RKO (cell line): ENCODE measurements at regions not wholly inside any gene's neighbourhood (a gene's known extent, or its start where the extent isn't known, plus 50 kb on each side); places are given as distances from the start of the nearest gene placed in this dataset.
"Not testable (repeated sequence)": the region's sequence is repeated elsewhere in the genome, so short reads cannot be mapped to it uniquely, and the experiment has no call there.

Source experiments
- DNase-seq: peaks from one replicate; pipeline ENCODE4 v3.0.0-alpha.2; 2016; ENCODE audit warnings: low spot score

GRCh38 chr11:86166287-86166686, 78.3 kb upstream of the EED start:
- DNase-seq: not testable (repeated sequence)

DNA sequence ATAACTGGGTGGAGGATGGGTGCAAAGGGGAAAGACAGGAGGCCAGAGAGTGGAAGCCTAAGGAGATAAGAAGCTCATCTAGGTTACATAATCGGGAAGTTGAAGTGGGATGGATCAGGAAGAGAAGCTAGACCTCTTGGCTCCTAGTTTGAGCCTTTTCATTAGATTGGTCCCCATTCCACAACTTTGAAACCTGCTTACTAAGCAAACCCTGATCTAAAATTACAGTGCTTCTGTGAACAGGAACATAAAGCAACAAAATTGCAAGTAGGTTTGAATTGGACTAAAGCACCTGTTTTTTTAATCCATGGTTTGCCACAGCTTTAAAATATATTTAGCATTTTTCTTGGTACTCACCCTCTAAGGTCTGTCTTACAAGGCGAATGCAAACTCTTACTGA, 80.4 kb upstream of the EED start:
- no peak for DNase-seq

GRCh38 chr11:86163221-86163876, 81.2 kb upstream of the EED start:
- DNase-seq: not testable (repeated sequence)

DNA sequence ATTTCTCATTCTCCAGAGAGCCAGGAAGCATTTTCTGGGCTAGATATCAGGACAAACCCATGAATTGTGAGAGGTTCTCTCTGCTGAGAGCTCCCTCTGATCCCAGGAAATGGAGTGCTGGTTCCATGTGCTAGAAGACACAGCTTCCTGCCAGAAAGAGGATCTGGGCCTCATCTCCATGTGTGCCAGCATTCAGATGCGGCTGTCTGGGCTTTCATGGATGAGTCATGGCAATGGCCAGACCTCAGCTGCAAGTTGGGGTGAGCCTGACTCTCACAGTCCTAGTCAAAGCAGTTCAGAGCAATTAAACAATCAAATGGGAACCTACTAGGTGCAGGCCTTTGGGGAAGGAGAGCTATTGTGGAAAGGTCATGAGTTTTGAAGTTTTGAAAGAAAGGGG, 82.3 kb upstream of the EED start:
- peak; percentile 34 for DNase-seq

DNA sequence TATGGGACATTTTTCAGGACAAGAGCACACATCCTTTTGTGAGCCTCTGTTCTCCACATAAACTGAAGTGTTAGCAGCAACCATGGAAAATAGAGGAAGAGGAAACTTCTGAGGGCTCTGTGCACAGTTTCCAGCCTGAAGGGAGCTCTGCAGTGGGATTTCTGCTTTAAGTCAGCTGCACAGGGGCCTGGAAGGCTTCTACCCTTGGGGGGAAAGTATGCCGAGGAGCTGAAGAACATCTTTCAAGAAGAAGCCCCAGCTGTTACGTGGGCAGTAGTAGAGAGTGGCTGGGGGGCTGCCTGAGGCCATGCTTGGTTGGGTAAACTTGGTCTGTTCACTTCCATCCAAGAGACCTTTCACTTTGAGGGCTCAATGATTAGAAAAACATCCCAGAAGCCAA, 82.7 kb upstream of the EED start:
- DNase-seq: no peak

GRCh38 chr11:86161336-86161735, 83.2 kb upstream of the EED start:
- DNase-seq: no peak

GRCh38 chr11:86160541-86161149, 83.9 kb upstream of the EED start:
- DNase-seq: no peak

DNA sequence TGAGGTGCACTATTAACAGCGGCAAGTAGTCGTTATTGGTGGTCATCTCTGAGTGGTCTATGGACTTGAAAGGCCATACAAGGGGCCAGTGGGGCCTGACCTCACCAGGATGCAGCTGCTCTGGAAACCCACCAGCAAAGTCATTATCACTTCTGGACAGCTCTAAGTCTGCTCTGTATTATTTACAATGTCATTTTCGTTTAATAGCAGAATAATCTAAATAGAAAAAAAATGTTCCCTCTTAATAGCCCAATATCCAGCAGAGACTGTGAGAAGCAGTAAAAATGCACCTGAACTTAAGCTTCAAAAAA, 85.0 kb upstream of the EED start:
- no peak for DNase-seq

DNA sequence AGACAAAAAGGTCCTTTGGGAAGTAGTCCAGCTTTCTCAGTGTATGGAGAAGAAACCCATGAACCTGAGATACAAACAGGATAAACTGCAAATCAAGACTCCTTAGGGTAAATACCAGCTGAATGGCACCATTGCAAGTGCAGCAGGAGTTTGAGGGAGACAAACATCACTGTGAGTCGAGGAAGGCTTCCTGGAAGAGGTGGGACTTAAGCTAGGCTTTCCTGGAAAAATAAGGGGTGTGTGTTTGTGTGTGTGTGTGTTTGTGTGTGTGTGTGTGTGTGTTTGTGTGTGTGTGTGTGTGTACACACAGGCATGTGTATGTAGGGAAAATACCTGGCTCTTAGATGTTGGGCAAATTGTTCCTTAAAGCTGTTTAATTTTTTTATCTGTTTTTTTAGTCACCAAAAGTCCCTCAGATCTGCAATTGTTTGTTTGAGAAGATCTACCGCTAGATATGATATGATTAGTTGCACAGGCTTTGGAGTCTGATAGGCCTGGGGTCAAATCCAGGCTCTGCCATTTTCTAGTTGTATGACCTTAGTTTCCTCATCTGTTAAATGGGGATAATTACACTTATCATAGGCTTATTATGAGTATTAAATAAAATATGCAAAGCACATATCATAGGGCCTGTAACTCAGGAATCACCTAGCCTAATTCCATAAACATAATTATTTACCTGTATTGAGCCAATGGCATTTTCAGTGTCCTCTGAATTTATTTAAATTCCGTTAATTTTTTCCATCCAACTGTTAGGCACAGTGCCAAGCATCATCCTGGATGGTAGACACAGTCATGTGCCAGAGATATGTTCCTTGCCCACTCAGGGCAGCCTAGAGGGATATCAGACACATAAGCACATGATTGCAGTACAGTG, 85.6 kb upstream of the EED start:
- DNase-seq: no peak

GRCh38 chr11:86157797-86158378, 86.7 kb upstream of the EED start:
- no peak for DNase-seq

DNA sequence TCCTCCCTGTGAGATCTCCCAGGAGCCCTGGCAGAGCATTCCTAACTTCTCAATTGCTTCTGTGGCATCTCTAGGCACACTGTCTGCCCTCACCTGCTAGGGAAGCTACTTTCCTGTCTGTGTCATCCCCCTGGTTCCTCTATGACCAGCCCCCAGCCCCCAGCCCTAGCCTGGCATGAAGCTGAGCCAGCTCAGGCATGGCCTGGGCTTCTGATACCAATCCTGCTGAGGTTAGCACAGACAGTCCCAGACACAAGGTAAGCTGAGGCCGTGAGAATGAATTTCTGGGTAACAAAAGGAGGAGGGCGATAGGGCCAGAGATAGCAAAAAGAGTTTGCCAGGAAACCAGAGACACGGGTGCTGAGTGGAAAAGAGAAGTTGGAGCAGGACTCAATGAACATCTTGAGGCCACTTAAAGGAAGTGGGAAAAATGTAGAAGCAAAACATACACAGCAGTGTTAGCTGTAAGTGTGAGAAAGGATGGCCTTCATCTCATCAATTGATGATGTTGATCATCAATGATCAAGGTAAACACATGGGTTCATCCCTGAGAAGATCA, 87.6 kb upstream of the PICALM start:
- DNase-seq: no peak

GRCh38 chr11:86155200-86155844, 86.4 kb upstream of the PICALM start:
- DNase-seq: no peak

DNA sequence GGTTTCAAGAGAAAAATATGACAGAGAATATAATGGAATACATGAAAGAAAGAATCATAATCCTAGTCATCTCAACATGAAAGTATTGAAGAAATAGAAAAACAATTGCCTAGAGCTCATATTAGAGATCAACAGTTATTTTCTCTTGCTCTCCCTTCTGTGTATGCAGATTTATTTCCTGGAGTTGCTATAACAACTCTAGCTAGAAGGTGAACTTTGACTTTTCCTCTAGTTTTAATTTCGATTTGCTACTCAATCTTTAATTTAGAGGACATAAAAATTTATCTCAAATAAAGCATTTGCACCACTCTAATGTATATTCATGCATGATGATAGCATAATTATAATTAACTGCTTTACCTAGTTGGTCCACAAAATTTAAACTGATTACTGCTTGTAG, 84.6 kb upstream of the PICALM start:
- DNase-seq: no peak

GRCh38 chr11:86152901-86153300, 84.0 kb upstream of the PICALM start:
- no peak for DNase-seq

DNA sequence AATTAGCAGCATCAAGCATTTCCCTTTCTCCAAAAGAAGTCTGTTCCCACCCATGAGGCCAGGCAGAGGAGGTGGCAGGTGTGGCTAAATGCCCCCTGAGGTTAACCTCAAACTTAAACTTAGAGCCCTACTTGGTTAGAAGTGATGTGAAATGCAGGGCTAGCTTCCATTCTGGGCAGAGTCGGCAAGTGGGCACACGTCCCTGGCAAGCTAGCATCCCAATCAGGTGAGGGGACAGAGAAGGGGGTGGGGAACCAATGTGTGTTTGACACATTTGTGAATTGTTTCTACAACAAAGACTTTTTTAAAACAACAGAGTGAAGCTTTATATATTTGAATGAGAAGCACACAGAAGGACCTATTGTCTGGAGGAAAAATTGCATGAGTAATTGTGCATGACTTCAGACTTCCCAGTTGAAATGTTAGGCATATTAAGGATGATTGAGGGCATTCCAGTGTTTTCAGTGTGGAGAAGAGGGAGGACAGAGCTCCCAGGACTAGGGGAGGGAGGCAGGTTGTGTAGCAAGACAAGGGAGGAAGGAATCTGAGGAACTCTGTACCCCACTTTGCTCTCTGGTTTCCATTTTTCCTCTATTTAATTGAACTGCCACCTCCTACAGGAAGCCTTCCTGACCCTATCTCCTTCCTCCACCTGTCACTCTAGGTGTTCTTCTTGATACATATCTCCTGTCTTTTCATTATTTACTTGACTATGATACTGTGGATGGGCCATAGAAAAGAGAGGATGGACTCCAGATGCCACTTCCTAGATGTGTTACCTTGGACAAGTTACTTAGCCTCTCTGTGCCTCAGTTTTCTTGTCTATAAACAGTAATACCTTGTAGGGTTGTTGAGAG, 83.3 kb upstream of the PICALM start:
- no peak for DNase-seq

DNA sequence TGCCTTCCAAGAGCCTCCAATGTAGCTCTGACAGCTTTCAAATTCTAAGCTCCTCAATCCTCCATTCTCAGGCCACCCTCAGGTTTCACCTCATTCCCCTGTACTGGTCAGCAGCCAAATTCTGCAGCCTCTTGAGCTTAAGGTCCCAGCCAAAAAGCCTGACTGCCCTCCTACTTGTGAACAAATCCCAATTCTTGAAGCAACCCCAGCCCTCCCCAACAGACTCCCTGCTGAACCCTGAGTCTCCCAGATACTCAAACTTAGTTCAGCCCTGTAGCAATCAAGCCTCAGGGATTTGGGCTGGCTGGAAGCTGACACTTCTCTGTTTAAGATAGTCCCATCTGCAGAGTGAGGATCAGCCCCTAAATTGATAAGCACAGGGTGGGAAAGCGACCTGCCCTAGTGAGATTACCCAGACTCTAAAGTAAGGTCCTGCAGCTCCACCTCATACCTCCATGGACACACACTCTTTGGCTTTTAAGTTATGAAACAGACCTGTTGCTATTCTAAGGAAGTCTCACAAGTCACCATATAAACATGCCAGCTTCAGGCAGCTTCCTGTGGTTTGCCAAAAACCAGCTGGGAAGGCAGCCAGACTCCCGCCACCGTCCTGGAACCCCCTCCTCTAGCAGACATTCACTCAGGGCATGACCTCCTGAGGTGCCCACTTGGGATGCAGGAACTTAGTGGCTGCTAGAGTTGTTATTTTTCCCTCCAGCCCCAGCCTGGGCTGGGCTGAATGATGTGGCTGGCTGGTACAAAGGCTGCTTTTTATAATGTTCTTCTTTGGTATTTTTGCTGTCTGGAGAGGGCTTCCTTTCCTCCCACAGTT, 82.5 kb upstream of the PICALM start:
- no peak for DNase-seq

DNA sequence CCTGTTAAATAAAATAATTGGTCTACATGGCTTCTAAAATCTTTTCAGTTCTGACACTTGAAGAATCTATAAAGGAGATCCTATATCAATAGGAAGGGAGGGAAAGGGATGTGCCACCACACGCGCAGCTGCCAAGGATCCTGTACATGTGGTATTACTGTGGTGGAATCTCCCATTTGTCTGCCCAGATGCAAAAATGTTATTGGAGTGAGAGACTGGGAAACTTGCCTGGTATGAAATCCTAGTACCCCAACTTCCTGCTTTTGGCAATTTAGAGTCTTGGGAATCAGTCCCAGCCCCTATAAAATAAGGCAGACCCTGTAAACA, 81.9 kb upstream of the PICALM start:
- DNase-seq: no peak

DNA sequence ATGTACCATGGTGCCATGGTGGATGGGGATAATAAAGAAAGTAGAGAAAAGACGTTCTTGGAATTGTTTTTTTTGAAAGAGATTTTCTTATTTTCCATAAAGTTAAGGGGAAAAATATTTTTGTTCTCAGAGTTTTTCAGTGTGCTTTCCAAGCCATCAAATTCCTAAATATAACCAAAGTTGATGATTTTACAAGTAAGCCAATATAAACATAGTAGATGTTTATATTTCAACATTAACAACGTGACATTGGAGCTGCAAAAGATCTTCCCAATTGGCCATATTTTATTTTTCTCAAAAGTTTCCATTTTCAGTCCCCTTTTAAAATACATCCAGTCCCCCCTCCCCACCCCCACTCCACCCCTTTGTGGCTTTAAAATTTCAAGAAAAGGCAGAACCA, 80.9 kb upstream of the PICALM start:
- DNase-seq: no peak

DNA sequence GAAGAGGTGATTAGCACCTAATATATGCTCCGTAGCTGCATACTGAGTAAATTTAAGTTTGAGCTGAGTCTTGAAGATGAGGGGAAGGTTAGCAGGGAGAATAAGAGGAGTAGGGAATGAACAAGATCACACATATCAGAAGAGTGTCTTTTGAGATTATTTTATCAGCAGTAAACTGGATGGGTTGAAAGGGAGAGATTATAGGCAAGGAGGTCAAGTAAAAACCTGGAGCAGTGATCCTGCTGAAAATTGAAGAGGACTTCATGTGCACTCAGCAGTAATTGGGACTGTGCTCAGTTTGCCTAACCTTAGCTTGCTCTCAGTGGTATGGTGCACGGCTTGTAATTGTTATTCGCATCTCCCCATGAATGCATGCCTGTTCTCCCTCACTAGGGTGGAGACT, 79.5 kb upstream of the PICALM start:
- DNase-seq: no peak

GRCh38 chr11:86147004-86147403, 78.1 kb upstream of the PICALM start:
- no peak for DNase-seq
